HEK293 (cell line): ENCODE measurements at regions not wholly inside any gene's neighbourhood (a gene's known extent, or its start where the extent isn't known, plus 50 kb on each side); places are given as distances from the start of the nearest gene placed in this dataset.

ENCODE experiments used
- CTCF ChIA-PET: fragments of 350-600 bp; formaldehyde crosslinking; extraction: SDS; loops from one replicate; lab custom pipeline; 2021; ENCODE audit warnings: antibody characterized with exemption; lab: Yijun Ruan, JAX
- POLR2A ChIA-PET: fragments of 300-600 bp; formaldehyde crosslinking; extraction: SDS; loops from one replicate; lab custom pipeline; 2020; ENCODE audit warnings: antibody characterized with exemption, inconsistent platforms; lab: Yijun Ruan, JAX
- H3K27ac ChIP-seq: fragments of 200-500 bp; sonication (Bioruptor generic); 2 replicates; pipeline ENCODE4 v1.5.1; 2014; ENCODE audit warnings: low read depth, low read length, control low read depth, inconsistent platforms; ENCODE audit errors: extremely low read depth
- H3K36me3 ChIP-seq, 2 experiments: fragments of 200-500 bp in 1 of 2; sonication (Bioruptor generic) in 1 of 2; 1 replicate in 1 of 2; 2 replicates in 1 of 2; pipeline ENCODE4 v1.5.1; 2014 to 2017; ENCODE audit warnings: inconsistent platforms in 2 of 2, low read length in 2 of 2; ENCODE audit not compliant: control insufficient read depth in 2 of 2, insufficient read depth in 1 of 2
- H3K4me1 ChIP-seq: fragments of 200-500 bp; sonication (Bioruptor generic); 2 replicates; pipeline ENCODE4 v1.5.1; 2014; ENCODE audit warnings: mild to moderate bottlenecking, low read length, inconsistent platforms; ENCODE audit not compliant: control insufficient read depth, insufficient read depth
- H3K4me3 ChIP-seq: 2 replicates; pipeline ENCODE4 v1.5.1; 2011; ENCODE audit warnings: low read depth, mild to moderate bottlenecking, control low read depth, low read length, moderate library complexity
- H3K9me3 ChIP-seq: fragments of 200-500 bp; sonication (Bioruptor generic); 2 replicates; pipeline ENCODE4 v1.5.1; 2014; ENCODE audit warnings: low read depth, low read length, inconsistent platforms; ENCODE audit not compliant: control insufficient read depth, insufficient read depth
- KLF7 ChIP-seq: fragments of 450-650 bp; formaldehyde crosslinking; IDR thresholded peaks from 2 replicates; pipeline ENCODE4 v1.5.1; 2016; ENCODE audit warnings: missing biosample characterization, missing genetic modification characterization, borderline replicate concordance
- PRDM1 ChIP-seq: fragments of 450-650 bp; formaldehyde crosslinking; IDR thresholded peaks from 2 replicates; pipeline ENCODE4; 2016; ENCODE audit warnings: missing biosample characterization, missing genetic modification characterization
- REST ChIP-seq: fragments of 450-650 bp; formaldehyde crosslinking; IDR thresholded peaks from 2 replicates; pipeline ENCODE4 v1.5.1; 2016; ENCODE audit warnings: missing biosample characterization, missing genetic modification characterization
- SCRT1 ChIP-seq: fragments of 450-650 bp; formaldehyde crosslinking; IDR thresholded peaks from 2 replicates; pipeline ENCODE4 v1.5.1; 2016; ENCODE audit warnings: missing biosample characterization, missing genetic modification characterization, borderline replicate concordance
- TRIM28 ChIP-seq: IDR thresholded peaks from 2 replicates; pipeline ENCODE4 v1.6.1; 2011; ENCODE audit warnings: low read length, control low read depth, borderline replicate concordance
- ZBTB21 ChIP-seq: fragments of 450-650 bp; formaldehyde crosslinking; IDR thresholded peaks from 2 replicates; pipeline ENCODE4 v1.5.1; 2017; ENCODE audit warnings: missing biosample characterization, missing genetic modification characterization
- ZFP69B ChIP-seq: fragments of 450-650 bp; formaldehyde crosslinking; IDR thresholded peaks from 2 replicates; pipeline ENCODE4 v1.5.1; 2016; ENCODE audit warnings: missing biosample characterization, missing genetic modification characterization
- ZNF10 ChIP-seq: fragments of 450-650 bp; formaldehyde crosslinking; IDR thresholded peaks from 2 replicates; pipeline ENCODE4 v1.5.1; 2017; ENCODE audit warnings: missing biosample characterization, missing genetic modification characterization
- ZNF112 ChIP-seq: fragments of 450-650 bp; formaldehyde crosslinking; IDR thresholded peaks from 2 replicates; pipeline ENCODE4 v1.5.0; 2017; ENCODE audit warnings: missing biosample characterization, missing genetic modification characterization
- ZNF138 ChIP-seq: fragments of 450-650 bp; formaldehyde crosslinking; IDR thresholded peaks from 2 replicates; pipeline ENCODE4 v1.5.1; 2016; ENCODE audit warnings: missing biosample characterization, missing genetic modification characterization, borderline replicate concordance
- ZNF155 ChIP-seq: fragments of 450-650 bp; formaldehyde crosslinking; IDR thresholded peaks from 2 replicates; pipeline ENCODE4 v1.5.1; 2016; ENCODE audit warnings: missing biosample characterization, missing genetic modification characterization
- ZNF202 ChIP-seq: fragments of 450-650 bp; formaldehyde crosslinking; IDR thresholded peaks from 2 replicates; pipeline ENCODE4 v1.5.1; 2016; ENCODE audit warnings: missing biosample characterization, missing genetic modification characterization, borderline replicate concordance
- ZNF223 ChIP-seq: fragments of 450-650 bp; formaldehyde crosslinking; IDR thresholded peaks from 2 replicates; pipeline ENCODE4 v1.5.1; 2016; ENCODE audit warnings: missing biosample characterization, missing genetic modification characterization
- ZNF311 ChIP-seq: fragments of 450-650 bp; formaldehyde crosslinking; IDR thresholded peaks from 2 replicates; pipeline ENCODE4 v1.5.1; 2017; ENCODE audit warnings: missing biosample characterization, missing genetic modification characterization, borderline replicate concordance
- ZNF404 ChIP-seq: fragments of 450-650 bp; formaldehyde crosslinking; IDR thresholded peaks from 2 replicates; pipeline ENCODE4 v1.5.1; 2017; ENCODE audit warnings: missing biosample characterization, missing genetic modification characterization
- ZNF473 ChIP-seq: fragments of 450-650 bp; formaldehyde crosslinking; IDR thresholded peaks from 2 replicates; pipeline ENCODE4 v1.5.1; 2017; ENCODE audit warnings: missing biosample characterization, missing genetic modification characterization
- ZNF514 ChIP-seq: fragments of 450-650 bp; formaldehyde crosslinking; IDR thresholded peaks from 2 replicates; pipeline ENCODE4 v1.5.1; 2016; ENCODE audit warnings: missing biosample characterization, missing genetic modification characterization
- ZNF548 ChIP-seq: fragments of 450-650 bp; formaldehyde crosslinking; IDR thresholded peaks from 2 replicates; pipeline ENCODE4 v1.5.1; 2016; ENCODE audit warnings: missing biosample characterization, missing genetic modification characterization
- ZNF629 ChIP-seq: fragments of 450-650 bp; formaldehyde crosslinking; IDR thresholded peaks from 2 replicates; pipeline ENCODE4 v1.5.1; 2017; ENCODE audit warnings: missing biosample characterization, missing genetic modification characterization
- ZNF747 ChIP-seq: fragments of 450-650 bp; formaldehyde crosslinking; IDR thresholded peaks from 2 replicates; pipeline ENCODE4 v1.5.1; 2016; ENCODE audit warnings: missing biosample characterization, missing genetic modification characterization
- ZNF776 ChIP-seq: fragments of 450-650 bp; formaldehyde crosslinking; IDR thresholded peaks from 2 replicates; pipeline ENCODE4 v1.5.0; 2017; ENCODE audit warnings: missing biosample characterization, missing genetic modification characterization, borderline replicate concordance
- ZSCAN23 ChIP-seq: fragments of 450-650 bp; formaldehyde crosslinking; IDR thresholded peaks from 2 replicates; pipeline ENCODE4 v1.5.1; 2016; ENCODE audit warnings: missing biosample characterization, missing genetic modification characterization
- TF ChIP-seq, protein P1 (sequence below): fragments of 450-650 bp; formaldehyde crosslinking; IDR thresholded peaks from 2 replicates; pipeline ENCODE4; 2016; ENCODE audit warnings: missing biosample characterization, missing genetic modification characterization
- TF ChIP-seq, protein P2 (sequence below): fragments of 450-650 bp; formaldehyde crosslinking; IDR thresholded peaks from 2 replicates; pipeline ENCODE4 v1.5.1; 2016; ENCODE audit warnings: missing biosample characterization, missing genetic modification characterization

DNA sequence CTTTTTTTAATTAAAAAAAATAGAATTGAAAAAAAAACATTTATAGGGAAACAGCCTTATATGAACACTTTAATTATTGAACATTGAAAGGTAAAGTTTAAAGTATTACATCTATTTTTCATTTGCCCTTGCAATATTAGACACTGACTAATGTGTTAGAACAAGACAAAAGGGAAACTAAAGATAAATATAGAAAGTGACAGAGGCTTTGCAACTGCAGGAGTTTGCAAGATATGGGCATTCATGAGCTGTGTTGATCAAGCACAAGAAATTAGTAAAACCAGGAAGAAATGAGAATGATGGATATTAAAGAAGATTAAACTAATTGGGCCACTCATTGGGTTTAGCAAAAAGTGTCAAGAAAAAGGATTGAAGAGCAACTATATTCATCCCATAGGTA is 1097.7 kb upstream of the CELF4 start:
- CTCF ChIA-PET, result no interaction called here

DNA sequence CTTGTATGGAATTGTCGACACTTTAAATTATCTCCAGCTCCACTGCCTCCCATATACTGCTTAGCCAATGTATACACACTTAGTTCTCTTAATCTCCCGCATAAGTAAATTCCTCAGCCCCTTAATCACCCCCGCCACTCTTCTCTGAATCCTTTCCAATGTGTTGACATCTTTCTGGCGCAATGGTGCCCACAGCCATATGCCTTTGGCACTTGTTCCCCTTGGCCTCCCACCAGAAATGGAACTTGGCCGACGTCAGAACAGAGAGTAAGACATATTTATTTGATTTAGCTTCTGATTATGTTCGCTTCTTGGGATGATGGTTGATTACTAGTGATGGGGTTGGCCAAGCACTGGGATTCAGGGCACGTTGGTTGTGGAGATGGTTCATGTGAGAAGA is 1089.3 kb upstream of the CELF4 start:
- H3K27ac ChIP-seq, result no peak overlapping the region
- H3K36me3 ChIP-seq, result no peaks in the 10 kb centered on the region
- TF ChIP-seq ZNF223 (tag by site-specific recombination) (no peak), ZNF202 (no peak), PRDM1 (tag by site-specific recombination) (no peak), ZNF473 (tag by site-specific recombination) (no peak), TRIM28 (no peak), ZFP69B (tag by site-specific recombination) (no peak)
- no peaks in the 10 kb centered on the region for H3K9me3 ChIP-seq
- H3K4me1 ChIP-seq, result no peaks in the 10 kb centered on the region
- ChIA-PET CTCF (no interaction called here), POLR2A (no interaction called here)
- H3K4me3 ChIP-seq, result no peak overlapping the region

More for the DNA sequence above, 1097.7 kb upstream of the CELF4 start:
- no peaks in the 10 kb centered on the region for H3K9me3 ChIP-seq
- no peak overlapping the region for H3K4me3 ChIP-seq
- POLR2A ChIA-PET, result no interaction called here
- TF ChIP-seq ZNF155 (tag by site-specific recombination) (no peak), SCRT1 (tag by site-specific recombination) (no peak)
- TF ChIP-seq, protein P1, sequence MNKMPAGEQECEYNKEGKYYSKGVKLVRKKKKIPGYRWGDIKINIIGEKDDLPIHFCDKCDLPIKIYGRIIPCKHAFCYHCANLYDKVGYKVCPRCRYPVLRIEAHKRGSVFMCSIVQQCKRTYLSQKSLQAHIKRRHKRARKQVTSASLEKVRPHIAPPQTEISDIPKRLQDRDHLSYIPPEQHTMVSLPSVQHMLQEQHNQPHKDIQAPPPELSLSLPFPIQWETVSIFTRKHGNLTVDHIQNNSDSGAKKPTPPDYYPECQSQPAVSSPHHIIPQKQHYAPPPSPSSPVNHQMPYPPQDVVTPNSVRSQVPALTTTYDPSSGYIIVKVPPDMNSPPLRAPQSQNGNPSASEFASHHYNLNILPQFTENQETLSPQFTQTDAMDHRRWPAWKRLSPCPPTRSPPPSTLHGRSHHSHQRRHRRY, result no peak
- TF ChIP-seq, all 188 proteins: peak for 0
- H3K4me1 ChIP-seq, result no peaks in the 10 kb centered on the region
- H3K27ac ChIP-seq, result no peak overlapping the region
- H3K36me3 ChIP-seq, result no peaks in the 10 kb centered on the region

DNA sequence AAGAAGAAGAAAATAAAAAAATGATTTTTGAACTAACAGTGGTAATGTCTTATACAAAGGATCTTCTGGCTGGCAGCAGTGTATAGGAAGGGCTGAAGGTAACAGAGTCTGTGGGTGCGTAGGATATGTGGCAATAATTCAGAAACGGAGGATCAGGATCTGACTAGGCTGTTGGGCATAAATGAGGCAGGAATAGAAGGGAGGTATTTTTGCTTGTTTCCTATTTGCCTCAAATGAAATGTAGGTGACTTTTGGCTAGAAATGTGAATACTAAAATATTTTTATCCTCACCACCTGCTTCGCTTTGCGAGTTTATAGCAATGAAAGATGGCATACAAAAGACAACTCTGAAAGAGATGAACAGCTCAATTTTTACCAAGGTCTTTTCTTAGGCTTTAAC is 1086.1 kb upstream of the CELF4 start:
- no peaks in the 10 kb centered on the region for H3K4me1 ChIP-seq
- no peaks in the 10 kb centered on the region for H3K36me3 ChIP-seq
- ChIA-PET CTCF (no interaction called here), POLR2A (no interaction called here)
- TF ChIP-seq, protein P2, sequence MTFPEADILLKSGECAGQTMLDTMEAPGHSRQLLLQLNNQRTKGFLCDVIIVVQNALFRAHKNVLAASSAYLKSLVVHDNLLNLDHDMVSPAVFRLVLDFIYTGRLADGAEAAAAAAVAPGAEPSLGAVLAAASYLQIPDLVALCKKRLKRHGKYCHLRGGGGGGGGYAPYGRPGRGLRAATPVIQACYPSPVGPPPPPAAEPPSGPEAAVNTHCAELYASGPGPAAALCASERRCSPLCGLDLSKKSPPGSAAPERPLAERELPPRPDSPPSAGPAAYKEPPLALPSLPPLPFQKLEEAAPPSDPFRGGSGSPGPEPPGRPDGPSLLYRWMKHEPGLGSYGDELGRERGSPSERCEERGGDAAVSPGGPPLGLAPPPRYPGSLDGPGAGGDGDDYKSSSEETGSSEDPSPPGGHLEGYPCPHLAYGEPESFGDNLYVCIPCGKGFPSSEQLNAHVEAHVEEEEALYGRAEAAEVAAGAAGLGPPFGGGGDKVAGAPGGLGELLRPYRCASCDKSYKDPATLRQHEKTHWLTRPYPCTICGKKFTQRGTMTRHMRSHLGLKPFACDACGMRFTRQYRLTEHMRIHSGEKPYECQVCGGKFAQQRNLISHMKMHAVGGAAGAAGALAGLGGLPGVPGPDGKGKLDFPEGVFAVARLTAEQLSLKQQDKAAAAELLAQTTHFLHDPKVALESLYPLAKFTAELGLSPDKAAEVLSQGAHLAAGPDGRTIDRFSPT (tag by site-specific recombination), result no peak
- no peak for TF ChIP-seq ZNF138
- no peak for TF ChIP-seq REST
- no peak for TF ChIP-seq ZNF473 (tag by site-specific recombination)
- TF ChIP-seq ZNF10, result no peak
- no peak for TF ChIP-seq ZNF311
- TF ChIP-seq ZNF747 (tag by site-specific recombination), result no peak
- TF ChIP-seq ZBTB21 (tag by site-specific recombination), result no peak
- TF ChIP-seq ZNF514 (tag by site-specific recombination), result no peak
- no peak for TF ChIP-seq ZNF112 (tag by site-specific recombination)
- no peak for TF ChIP-seq ZSCAN23 (tag by site-specific recombination)
- no peak for TF ChIP-seq ZNF548 (tag by site-specific recombination)
- TF ChIP-seq KLF7 (tag by site-specific recombination), result no peak
- no peak for TF ChIP-seq ZNF776 (tag by site-specific recombination)
- TF ChIP-seq ZNF629 (tag by site-specific recombination), result no peak
- TF ChIP-seq ZNF404, result no peak
- no peaks in the 10 kb centered on the region for H3K9me3 ChIP-seq
- H3K27ac ChIP-seq, result no peak overlapping the region
- no peak overlapping the region for H3K4me3 ChIP-seq
